ENCODE measurements at regions not wholly inside any gene's neighbourhood (a gene's known extent, or its start where the extent isn't known, plus 50 kb on each side); places are given as distances from the start of the nearest gene placed in this dataset.

DNA sequence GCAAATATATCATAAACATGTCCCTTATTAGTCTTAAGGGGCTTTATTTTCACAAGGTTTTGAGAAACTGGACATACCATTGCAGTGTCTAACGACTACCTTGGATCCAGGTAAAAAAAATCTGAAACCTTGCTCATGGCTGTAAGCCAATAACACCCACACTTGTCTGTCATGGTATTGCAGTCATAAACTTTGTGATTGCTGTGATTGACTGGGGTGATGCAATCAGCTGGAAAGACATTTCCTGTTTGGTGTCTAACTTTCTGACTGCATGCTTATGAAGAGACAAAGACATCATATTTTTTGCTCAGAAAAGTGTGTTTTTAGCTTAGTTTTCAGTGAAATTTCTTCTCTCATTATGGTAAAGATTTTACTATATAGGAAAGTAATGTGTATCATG lies 635.0 kb downstream of the TSN start:
- no peaks in the 10 kb centered on the region for H3K36me3 ChIP-seq (ENCODE audit: control insufficient read depth, low read length)
- TF ChIP-seq, protein P1, sequence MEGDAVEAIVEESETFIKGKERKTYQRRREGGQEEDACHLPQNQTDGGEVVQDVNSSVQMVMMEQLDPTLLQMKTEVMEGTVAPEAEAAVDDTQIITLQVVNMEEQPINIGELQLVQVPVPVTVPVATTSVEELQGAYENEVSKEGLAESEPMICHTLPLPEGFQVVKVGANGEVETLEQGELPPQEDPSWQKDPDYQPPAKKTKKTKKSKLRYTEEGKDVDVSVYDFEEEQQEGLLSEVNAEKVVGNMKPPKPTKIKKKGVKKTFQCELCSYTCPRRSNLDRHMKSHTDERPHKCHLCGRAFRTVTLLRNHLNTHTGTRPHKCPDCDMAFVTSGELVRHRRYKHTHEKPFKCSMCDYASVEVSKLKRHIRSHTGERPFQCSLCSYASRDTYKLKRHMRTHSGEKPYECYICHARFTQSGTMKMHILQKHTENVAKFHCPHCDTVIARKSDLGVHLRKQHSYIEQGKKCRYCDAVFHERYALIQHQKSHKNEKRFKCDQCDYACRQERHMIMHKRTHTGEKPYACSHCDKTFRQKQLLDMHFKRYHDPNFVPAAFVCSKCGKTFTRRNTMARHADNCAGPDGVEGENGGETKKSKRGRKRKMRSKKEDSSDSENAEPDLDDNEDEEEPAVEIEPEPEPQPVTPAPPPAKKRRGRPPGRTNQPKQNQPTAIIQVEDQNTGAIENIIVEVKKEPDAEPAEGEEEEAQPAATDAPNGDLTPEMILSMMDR (IDR thresholded peaks at IDR 0.05; ENCODE audit: low read depth, low read length, poor library complexity, severe bottlenecking) = no peak
- TF ChIP-seq EZH2phosphoT487 (IDR thresholded peaks at IDR 0.05; ENCODE audit: borderline replicate concordance, low read length) = no peak
- H3F3A ChIP-seq (ENCODE audit: control insufficient read depth, insufficient read depth) = no peaks in the 10 kb centered on the region
- no peaks in the 10 kb centered on the region for H4K20me1 ChIP-seq (ENCODE audit: control insufficient read depth, insufficient read depth, low read depth, low read length)
- no peaks in the 10 kb centered on the region for H3K9me2 ChIP-seq (replicated peaks; ENCODE audit: control insufficient read depth, low read length)
- H3K4me1 ChIP-seq (ENCODE audit: control insufficient read depth, low read length) = peaks cover 11% of the 10 kb centered on the region
- no peaks in the 10 kb centered on the region for H3K79me2 ChIP-seq (ENCODE audit: control insufficient read depth, low read length)
- no peak overlapping the region for H3K4me3 ChIP-seq (ENCODE audit: low read length)
- H3K9me3 ChIP-seq (ENCODE audit: control insufficient read depth, insufficient read depth, low read length) = no peaks in the 10 kb centered on the region; the same call in 1 of the 2 replicates
- H3K27me3 ChIP-seq (ENCODE audit: control insufficient read depth, low read length) = no peaks in the 10 kb centered on the region
- no peak overlapping the region for H3K27ac ChIP-seq (ENCODE audit: low read depth, low read length)
- peak overlapping the region; percentile 20; the same call in 1 of the 2 replicates for H3K4me2 ChIP-seq (ENCODE audit: low read length)

- H3K9me3 ChIP-seq (ENCODE audit: control insufficient read depth, insufficient read depth, low read length) = no peaks in the 10 kb centered on the region; the same call in 1 of the 2 replicates
- no peaks in the 10 kb centered on the region for H3K9me2 ChIP-seq (replicated peaks; ENCODE audit: control insufficient read depth, low read length)
- TF ChIP-seq, protein P1 (IDR thresholded peaks at IDR 0.05; ENCODE audit: low read depth, low read length, poor library complexity, severe bottlenecking) = no peak
- TF ChIP-seq EZH2phosphoT487 (IDR thresholded peaks at IDR 0.05; ENCODE audit: borderline replicate concordance, low read length) = no peak
- no peaks in the 10 kb centered on the region for H3K36me3 ChIP-seq (ENCODE audit: control insufficient read depth, low read length)
- no peak overlapping the region for H3K27ac ChIP-seq (ENCODE audit: low read depth, low read length)
- H4K20me1 ChIP-seq (ENCODE audit: control insufficient read depth, insufficient read depth, low read depth, low read length) = no peaks in the 10 kb centered on the region
- no peak overlapping the region for H3K4me2 ChIP-seq (ENCODE audit: low read length)
- H3K79me2 ChIP-seq (ENCODE audit: control insufficient read depth, low read length) = no peaks in the 10 kb centered on the region
- no peak overlapping the region for H3K4me3 ChIP-seq (ENCODE audit: low read length)
- no peaks in the 10 kb centered on the region for H3F3A ChIP-seq (ENCODE audit: control insufficient read depth, insufficient read depth)
- H3K4me1 ChIP-seq (ENCODE audit: control insufficient read depth, low read length) = peaks cover 11% of the 10 kb centered on the region
- no peaks in the 10 kb centered on the region for H3K27me3 ChIP-seq (ENCODE audit: control insufficient read depth, low read length)
Observed at GRCh38 chr2:122391726-122392125, 636.3 kb downstream of the TSN start.

GRCh38 chr2:122395687-122396086 lies 640.2 kb downstream of the TSN start:
- H3K9me2 ChIP-seq (replicated peaks; ENCODE audit: control insufficient read depth, low read length) = no peaks in the 10 kb centered on the region
- TF ChIP-seq, protein P1 (IDR thresholded peaks at IDR 0.05; ENCODE audit: low read depth, low read length, poor library complexity, severe bottlenecking) = no peak
- no peak for TF ChIP-seq EZH2phosphoT487 (IDR thresholded peaks at IDR 0.05; ENCODE audit: borderline replicate concordance, low read length)
- no peaks in the 10 kb centered on the region for H3K36me3 ChIP-seq (ENCODE audit: control insufficient read depth, low read length)
- H3K79me2 ChIP-seq (ENCODE audit: control insufficient read depth, low read length) = no peaks in the 10 kb centered on the region
- peaks cover 3% of the 10 kb centered on the region for H3K4me1 ChIP-seq (ENCODE audit: control insufficient read depth, low read length)
- H3K4me3 ChIP-seq (ENCODE audit: low read length) = no peak overlapping the region
- H4K20me1 ChIP-seq (ENCODE audit: control insufficient read depth, insufficient read depth, low read depth, low read length) = no peaks in the 10 kb centered on the region
- no peaks in the 10 kb centered on the region for H3F3A ChIP-seq (ENCODE audit: control insufficient read depth, insufficient read depth)
- H3K27me3 ChIP-seq (ENCODE audit: control insufficient read depth, low read length) = no peaks in the 10 kb centered on the region
- H3K27ac ChIP-seq (ENCODE audit: low read depth, low read length) = no peak overlapping the region
- no peaks in the 10 kb centered on the region for H3K9me3 ChIP-seq (ENCODE audit: control insufficient read depth, insufficient read depth, low read length)
- H3K4me2 ChIP-seq (ENCODE audit: low read length) = no peak overlapping the region
